NK-92 treated with Interleukin-12 subunit alpha and Interleukin-12 subunit beta, amount 100 ng/mL, for 24 hours (cell line): ENCODE measurements at regions not wholly inside any gene's neighbourhood (a gene's known extent, or its start where the extent isn't known, plus 50 kb on each side); places are given as distances from the start of the nearest gene placed in this dataset.

Experiments used
- DNase-seq: peaks from one replicate; lab custom pipeline; 2025; lab: John Stamatoyannopoulos, UW

DNA sequence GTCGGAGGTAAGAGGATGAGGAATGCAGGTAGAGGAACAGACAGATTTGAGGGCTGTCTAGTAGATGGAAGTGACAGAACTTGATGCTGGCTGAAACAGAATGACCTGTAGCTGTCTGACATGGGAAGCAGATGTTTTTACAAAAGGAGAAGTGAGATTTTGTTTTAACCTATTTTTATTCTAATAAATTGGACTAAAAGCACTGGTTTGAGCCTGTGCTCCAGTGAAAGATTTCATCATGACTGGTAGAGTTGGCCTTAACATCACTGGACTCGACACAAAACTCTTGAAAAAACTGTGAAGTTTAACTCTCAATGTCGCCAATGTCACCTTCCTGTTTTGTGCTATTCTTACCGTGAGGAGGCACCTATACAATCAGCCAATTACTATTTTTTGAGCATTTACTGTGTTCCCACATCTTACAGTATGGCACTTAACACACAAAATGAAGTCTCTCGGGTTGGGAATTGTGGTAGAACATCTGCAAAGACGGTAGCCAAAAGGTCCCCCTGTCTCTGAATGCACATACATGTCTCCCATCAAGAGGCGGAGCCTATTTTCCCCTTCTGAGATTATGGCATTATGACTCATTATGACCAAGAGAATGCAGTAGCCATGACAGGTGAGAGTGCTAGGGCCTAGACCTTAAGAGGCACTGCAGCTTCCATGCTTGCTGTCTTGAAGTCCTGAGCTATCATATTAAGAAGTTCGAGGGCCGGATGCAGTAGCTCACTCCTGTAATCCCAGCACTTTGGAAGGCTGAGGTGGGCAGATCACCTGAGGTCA lies 93.2 kb downstream of the FOXF2 start:
- DNase-seq, result no peak

DNA sequence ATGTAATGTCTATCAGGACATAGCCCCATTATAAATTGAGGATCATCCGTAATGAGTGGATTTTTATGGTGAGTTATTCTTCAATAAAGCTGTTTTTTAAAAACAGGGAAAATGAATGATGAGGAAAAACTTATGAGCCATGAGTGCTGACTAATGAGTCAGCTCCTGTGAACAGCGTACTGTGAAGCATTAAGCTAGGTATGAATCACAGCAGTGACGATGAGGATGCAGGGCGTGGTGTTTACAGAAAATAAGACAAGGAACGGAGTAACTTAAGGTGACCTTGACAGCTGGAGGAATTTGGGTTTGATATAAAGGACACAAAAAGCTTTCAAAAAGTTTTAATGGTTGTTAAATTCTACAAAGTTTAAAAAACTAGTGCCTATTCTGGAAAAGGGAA lies 96.3 kb downstream of the FOXF2 start:
- no peak for DNase-seq

DNA sequence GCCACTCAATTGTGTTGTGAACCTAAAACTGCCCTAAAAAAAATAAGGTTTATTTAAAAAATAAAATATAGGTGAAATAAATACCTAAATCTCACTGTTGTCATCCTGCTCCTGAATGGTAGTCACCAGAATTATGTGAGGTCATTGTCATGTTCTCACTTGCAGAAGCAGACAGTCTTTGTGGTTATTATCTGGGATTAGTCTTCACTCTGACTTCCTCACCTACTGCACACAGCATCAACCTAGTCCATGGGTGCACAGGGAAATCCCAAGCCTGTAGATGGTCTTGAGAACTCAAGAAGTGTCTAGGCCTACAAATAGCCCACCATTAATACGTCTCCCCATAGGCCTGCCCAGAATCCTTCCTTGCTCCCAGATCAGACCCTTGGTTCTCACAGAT lies 97.0 kb downstream of the FOXF2 start:
- no peak for DNase-seq

GRCh38 chr6:1487239-1487638 lies 97.9 kb downstream of the FOXF2 start:
- no peak for DNase-seq

GRCh38 chr6:1491025-1491424 lies 101.6 kb downstream of the FOXF2 start:
- DNase-seq, result no peak

GRCh38 chr6:1491591-1492319 lies 102.4 kb downstream of the FOXF2 start:
- DNase-seq, result no peak

DNA sequence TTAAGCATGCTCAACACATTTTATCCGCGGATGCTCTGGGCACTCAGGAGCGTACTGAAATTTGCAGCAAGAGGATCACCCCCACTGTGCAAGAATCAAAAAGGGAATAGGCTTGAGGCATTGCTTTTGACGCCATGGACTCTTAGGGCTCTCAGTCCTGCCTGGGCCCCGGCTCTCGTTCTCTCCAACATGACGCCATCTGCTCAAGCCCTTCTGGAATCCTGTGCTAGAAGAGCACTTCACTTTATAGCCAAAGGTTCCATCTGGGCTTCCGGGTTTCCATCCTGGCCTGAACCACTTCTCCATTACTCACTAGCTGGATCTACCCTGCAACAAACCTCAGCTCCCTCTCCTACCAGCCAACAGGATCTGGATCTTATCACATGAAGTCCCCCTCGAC lies 105.3 kb downstream of the FOXF2 start:
- DNase-seq, result no peak

DNA sequence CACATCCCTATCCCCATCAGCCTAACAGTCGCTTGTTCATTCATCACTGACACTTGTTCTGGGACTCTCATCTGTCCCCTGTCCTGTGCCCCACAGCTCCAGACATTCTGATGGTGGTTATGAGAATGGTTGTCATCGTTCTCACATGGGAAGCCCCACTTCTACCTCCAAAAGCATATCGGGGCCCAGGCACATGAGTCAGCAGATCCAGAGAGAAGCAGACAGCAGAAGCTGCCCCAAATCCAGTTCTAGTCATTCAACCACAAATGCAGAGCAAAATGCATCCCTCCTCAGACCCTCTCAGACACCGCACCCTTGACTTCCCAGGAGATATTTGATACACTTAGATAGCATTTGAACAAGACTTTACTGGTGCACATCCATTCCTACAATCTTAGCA lies 106.0 kb downstream of the FOXF2 start:
- no peak for DNase-seq

DNA sequence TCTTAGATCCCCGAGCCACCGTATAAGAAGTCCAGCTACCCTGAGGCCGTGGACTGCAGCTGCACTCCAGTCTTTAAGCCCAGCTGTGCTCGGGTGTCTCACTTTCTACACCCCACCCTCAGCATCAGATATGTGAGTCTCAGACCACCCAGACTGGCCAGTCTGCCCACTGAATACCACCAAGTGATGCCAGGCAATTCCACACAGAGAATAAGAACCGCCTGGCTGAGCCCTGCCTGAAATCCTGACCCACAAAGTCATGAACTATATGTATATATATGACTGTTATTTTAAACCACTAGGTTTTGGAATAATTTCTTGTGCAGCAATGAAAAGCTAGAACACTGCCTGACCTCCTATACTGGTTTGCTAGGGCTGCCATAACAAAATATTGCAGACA lies 106.7 kb downstream of the FOXF2 start:
- DNase-seq, result no peak

DNA sequence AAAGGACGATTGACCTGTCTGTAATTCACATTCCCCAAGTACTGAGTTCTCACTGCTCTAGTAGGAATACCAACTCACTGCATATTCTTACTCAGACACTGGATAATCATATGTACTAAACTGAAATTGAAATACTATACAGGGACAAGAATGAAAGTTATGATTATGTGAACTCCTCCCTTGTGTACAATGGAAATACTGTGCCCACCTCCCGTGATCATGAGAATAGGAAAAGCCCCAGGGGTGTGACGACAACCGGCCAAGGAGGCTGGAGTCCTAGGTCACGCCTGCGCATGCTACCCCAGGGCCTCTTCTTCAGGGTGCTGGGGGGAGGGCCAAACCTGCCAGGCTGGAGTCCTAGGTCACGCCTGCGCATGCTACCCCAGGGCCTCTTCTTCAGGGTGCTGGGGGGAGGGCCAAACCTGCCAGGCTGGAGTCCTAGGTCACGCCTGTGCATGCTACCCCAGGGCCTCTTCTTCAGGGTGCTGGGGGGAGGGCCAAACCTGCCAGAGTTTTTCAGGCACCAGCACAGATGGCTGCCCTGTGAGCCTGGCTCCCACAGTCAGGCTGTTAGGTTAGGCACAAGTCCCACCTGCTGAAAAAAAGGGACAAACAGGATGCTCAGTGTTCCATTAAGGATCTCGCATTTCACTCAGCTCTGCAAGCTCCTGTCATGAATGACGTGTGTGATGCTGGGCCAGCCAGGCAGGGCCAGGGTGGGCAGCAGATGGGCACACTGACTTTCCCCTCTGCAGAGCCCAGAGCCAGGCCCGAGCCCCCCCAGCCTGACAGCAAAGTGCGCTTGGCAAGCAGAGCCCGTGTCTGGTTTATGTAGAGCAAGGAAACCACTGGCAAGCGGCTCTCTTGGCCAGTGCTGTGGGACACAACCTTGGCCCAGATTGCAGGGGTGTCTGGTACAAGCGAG lies 107.7 kb downstream of the FOXF2 start:
- DNase-seq, result no peak

- DNase-seq, result no peak
Measured at GRCh38 chr6:1497761-1498105, 108.4 kb downstream of the FOXF2 start.

DNA sequence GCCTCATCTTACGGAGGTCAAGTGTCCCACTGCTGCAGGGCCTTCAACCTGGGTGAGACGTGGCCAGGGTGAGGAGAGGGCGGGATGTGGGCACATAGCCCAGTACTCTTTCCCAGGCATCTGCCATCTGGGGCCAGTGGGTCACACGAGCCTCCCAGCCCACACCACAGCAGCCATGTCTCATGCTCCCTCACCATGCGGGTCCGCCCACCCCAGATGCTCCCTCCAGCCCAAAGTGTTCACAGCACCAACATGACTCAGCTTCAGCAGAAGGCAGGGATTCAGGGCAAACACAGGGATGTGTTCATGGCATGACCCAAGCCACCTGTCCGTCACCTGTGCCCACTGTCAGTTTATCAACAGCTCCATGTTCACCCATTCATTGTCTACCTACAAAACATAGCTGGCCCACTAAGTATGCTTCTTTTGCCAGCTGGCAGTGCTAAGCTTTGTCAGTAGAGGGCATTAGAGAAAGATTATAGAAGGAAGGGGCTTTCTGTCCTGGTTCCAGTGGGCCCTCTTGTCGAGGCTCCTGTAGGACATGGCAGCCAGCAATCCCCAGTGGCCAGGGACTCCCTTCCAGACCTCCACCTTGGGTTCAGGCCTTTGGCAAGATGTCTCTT lies 109.2 kb downstream of the FOXF2 start:
- no peak for DNase-seq

- DNase-seq, result no peak
Measured at GRCh38 chr6:1499777-1500176, 109.9 kb upstream of the FOXC1 start.

GRCh38 chr6:1500913-1501312 lies 108.8 kb upstream of the FOXC1 start:
- no peak for DNase-seq

DNA sequence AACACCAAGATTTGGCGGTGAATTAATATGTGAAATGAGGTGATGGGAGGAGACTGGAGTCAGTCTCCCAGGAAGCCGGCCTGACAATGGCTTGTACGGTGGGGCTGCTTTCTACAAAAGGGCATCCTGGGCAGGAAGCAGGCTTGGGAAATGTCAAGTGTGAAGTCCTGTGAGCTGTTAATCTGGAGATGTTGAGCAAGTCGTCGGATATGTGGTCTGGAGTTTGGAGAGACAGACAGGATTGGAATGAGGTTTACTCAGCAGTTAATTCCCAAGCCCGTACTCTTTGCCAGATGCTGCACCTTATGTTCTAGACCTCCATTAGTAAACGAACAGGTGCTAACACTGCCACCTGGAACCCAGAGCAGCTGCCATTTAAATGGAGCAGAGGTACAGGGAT lies 107.7 kb upstream of the FOXC1 start:
- no peak for DNase-seq

DNA sequence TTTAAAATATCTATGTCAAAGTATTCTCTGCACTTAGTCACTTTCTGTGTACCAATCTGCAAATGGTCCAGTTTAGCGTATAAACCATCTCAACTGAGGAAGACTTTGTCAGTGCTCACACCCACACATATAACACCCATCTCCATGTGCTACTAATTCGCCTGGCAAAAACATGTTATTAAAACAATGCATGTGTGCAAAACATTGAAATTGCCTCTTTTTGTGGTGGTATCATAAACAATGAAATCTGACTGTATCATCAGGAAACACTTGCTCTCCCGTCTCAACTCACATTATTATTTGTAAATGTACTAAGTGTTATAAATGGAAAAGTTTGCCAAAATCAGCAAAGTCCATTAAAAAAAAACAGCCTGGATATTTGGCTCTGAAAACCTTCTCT lies 105.9 kb upstream of the FOXC1 start:
- DNase-seq, result no peak

GRCh38 chr6:1504465-1504864 lies 105.2 kb upstream of the FOXC1 start:
- DNase-seq, result no peak

DNA sequence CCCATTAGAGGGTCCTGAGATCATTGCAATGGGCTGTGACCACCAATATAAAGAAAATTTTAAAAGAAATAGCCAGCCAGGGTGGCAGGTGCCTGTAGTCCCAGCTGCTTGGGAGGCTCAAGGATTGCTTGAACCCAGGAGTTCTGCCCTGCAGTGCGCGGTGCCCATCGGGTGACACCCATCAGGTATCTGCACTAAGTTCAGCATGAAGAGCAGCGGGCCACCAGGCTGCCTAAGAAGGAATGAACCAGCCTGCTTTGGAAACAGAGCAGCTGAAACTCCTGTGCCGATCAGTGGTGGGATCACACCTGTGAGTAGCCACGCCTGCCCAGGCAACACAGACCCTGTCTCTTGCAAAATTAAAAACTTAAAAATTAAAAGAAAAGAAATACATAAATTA lies 102.5 kb upstream of the FOXC1 start:
- DNase-seq, result no peak

GRCh38 chr6:1509241-1509640 lies 100.5 kb upstream of the FOXC1 start:
- DNase-seq, result no peak

GRCh38 chr6:1510239-1510638 lies 99.5 kb upstream of the FOXC1 start:
- DNase-seq, result no peak

GRCh38 chr6:1513215-1513780 lies 96.4 kb upstream of the FOXC1 start:
- no peak for DNase-seq

DNA sequence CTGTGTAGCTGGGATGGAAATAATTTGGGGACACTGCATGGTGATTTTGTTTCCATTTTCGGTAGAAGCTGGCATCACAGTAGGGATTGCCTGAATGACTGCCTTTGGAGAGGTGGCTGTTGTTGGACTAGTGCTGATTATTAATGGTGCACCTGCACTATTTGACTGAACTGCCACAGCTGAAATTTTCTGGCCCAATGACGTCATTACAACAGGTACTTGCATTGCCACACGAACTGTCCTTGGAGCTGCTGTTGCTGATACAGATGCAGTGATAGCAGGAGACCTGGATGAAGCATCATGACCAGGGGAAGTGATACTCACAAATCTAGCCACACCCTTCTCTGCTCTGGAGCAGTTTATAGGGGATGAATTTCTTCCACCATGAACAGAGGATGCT lies 95.6 kb upstream of the FOXC1 start:
- no peak for DNase-seq
